SK-N-SH (cell line): ENCODE measurements at regions not wholly inside any gene's neighbourhood (a gene's known extent, or its start where the extent isn't known, plus 50 kb on each side); places are given as distances from the start of the nearest gene placed in this dataset.

Experiments
- CTCF ChIA-PET: fragments of 300-600, 350-600 bp; formaldehyde crosslinking; extraction: SDS; loops from one replicate; lab custom pipeline; 2021; lab: Yijun Ruan, JAX
- POLR2A ChIA-PET: fragments of 350-600 bp; sonication (Branson Sonifier 250); formaldehyde crosslinking; extraction: SDS; loops from one replicate; lab custom pipeline; 2020; ENCODE audit warnings: antibody characterized with exemption, inconsistent platforms; lab: Yijun Ruan, JAX
- DNase-seq: peaks from one replicate; pipeline ENCODE4 v3.0.0; 2012
- H2AFZ ChIP-seq: fragments of 200-600 bp; sonication (generic); 2 replicates; pipeline ENCODE4 v1.8.1; 2016; ENCODE audit warnings: antibody characterized with exemption, mild to moderate bottlenecking, low read depth
- H3F3A ChIP-seq: fragments of 200-600 bp; sonication (generic); replicated peaks from 2 replicates; pipeline ENCODE3; 2016; ENCODE audit warnings: antibody characterized with exemption, mild to moderate bottlenecking; ENCODE audit not compliant: insufficient read depth
- H3K27ac ChIP-seq, 2 experiments: fragments of 200-500 bp in 1 of 2; fragments of 200-600 bp in 1 of 2; sonication (Bioruptor generic) in 1 of 2; sonication (generic), shearing (Covaris generic) in 1 of 2; 2 replicates each; pipeline versions ENCODE4 v1.5.1 to v1.6.1; 2014 to 2016; ENCODE audit warnings: low read depth in 2 of 2, inconsistent platforms in 1 of 2, low read length in 1 of 2, mild to moderate bottlenecking in 1 of 2, mixed read lengths in 1 of 2
- H3K27me3 ChIP-seq: fragments of 200-600 bp; sonication (generic), shearing (Covaris generic); 2 replicates; pipeline ENCODE4 v1.6.1; 2016; ENCODE audit warnings: mixed run types; ENCODE audit not compliant: insufficient read depth
- H3K36me3 ChIP-seq, 2 experiments: fragments of 200-500 bp in 1 of 2; fragments of 200-600 bp in 1 of 2; sonication (Bioruptor generic) in 1 of 2; sonication (generic) in 1 of 2; replicated peaks in 1 of 2; 2 replicates each; pipeline versions ENCODE3 to v1.5.1; 2014 to 2016; ENCODE audit warnings: low read length in 1 of 2, mild to moderate bottlenecking in 1 of 2; ENCODE audit not compliant: insufficient read depth in 2 of 2, control insufficient read depth in 1 of 2
- H3K4me1 ChIP-seq, 2 experiments: fragments of 200-500 bp in 1 of 2; fragments of 200-600 bp in 1 of 2; sonication (Bioruptor generic) in 1 of 2; sonication (generic), shearing (Covaris generic) in 1 of 2; 2 replicates each; pipeline versions ENCODE4 v1.5.1 to v1.6.1; 2014 to 2016; ENCODE audit warnings: low read depth in 1 of 2, low read length in 1 of 2, mixed run types in 1 of 2; ENCODE audit not compliant: insufficient read depth in 2 of 2, control insufficient read depth in 1 of 2
- H3K4me2 ChIP-seq: fragments of 200-600 bp; sonication (generic), shearing (Covaris generic); 2 replicates; pipeline ENCODE4 v1.6.1; 2017; ENCODE audit warnings: mixed run types
- H3K4me3 ChIP-seq, 2 experiments: fragments of 200-500 bp in 1 of 2; fragments of 200-600 bp in 1 of 2; sonication (Bioruptor generic) in 1 of 2; sonication (generic), shearing (Covaris generic) in 1 of 2; 2 replicates each; pipeline versions ENCODE4 v1.5.1 to v1.8.1; 2014 to 2016; ENCODE audit warnings: low read depth in 2 of 2, inconsistent platforms in 1 of 2, low read length in 1 of 2, mild to moderate bottlenecking in 1 of 2, mixed read lengths in 1 of 2, moderate library complexity in 1 of 2
- H3K79me2 ChIP-seq: fragments of 200-600 bp; sonication (generic); 2 replicates; pipeline ENCODE4 v1.8.1; 2017; ENCODE audit warnings: mild to moderate bottlenecking; ENCODE audit not compliant: insufficient read depth
- H3K9ac ChIP-seq: fragments of 200-600 bp; sonication (generic); 2 replicates; pipeline ENCODE4 v1.6.1; 2017; ENCODE audit warnings: mixed run types
- H3K9me2 ChIP-seq: fragments of 200-600 bp; sonication (generic); 2 replicates; pipeline ENCODE4 v1.6.1; 2017; ENCODE audit warnings: mixed run types
- H3K9me3 ChIP-seq: fragments of 200-600 bp; sonication (generic); 2 replicates; pipeline ENCODE4 v1.6.1; 2017; ENCODE audit warnings: mixed run types, mild to moderate bottlenecking, moderate library complexity
- H4K20me1 ChIP-seq: fragments of 200-600 bp; sonication (generic); 2 replicates; pipeline ENCODE4 v1.6.1; 2017; ENCODE audit warnings: mild to moderate bottlenecking, mixed run types; ENCODE audit not compliant: insufficient read depth
- CHD2 ChIP-seq: fragments of 150-350 bp; IDR thresholded peaks from 2 replicates; pipeline ENCODE4 v1.6.1; 2018; ENCODE audit warnings: low read length; ENCODE audit not compliant: partially characterized antibody
- CTCF ChIP-seq: fragments of 200-600 bp; sonication (generic); IDR thresholded peaks from 2 replicates; pipeline ENCODE4 v1.6.1; 2017; ENCODE audit warnings: antibody characterized with exemption, mild to moderate bottlenecking, moderate library complexity
- EZH2phosphoT487 ChIP-seq: fragments of 200-600 bp; sonication (generic); IDR thresholded peaks from 2 replicates; pipeline ENCODE4 v1.6.1; 2017; ENCODE audit warnings: low read depth, mixed run types, mild to moderate bottlenecking, antibody characterized with exemption, moderate library complexity, borderline replicate concordance
- FOXJ3 ChIP-seq: sonication (generic); formaldehyde crosslinking; IDR thresholded peaks from 2 replicates; pipeline ENCODE4 v1.5.1; 2020; ENCODE audit warnings: mild to moderate bottlenecking, missing genetic modification reagents
- FOXM1 ChIP-seq: IDR thresholded peaks from 2 replicates; pipeline ENCODE4 v1.4.0; 2012; ENCODE audit warnings: low read depth, mild to moderate bottlenecking
- GATA2 ChIP-seq: sonication (generic); formaldehyde crosslinking; IDR thresholded peaks from 2 replicates; pipeline ENCODE4 v1.5.0; 2020; ENCODE audit warnings: mild to moderate bottlenecking, missing genetic modification reagents
- JUND ChIP-seq: IDR thresholded peaks from 2 replicates; pipeline ENCODE4 v1.4.0; 2012
- NFIC ChIP-seq: IDR thresholded peaks from 2 replicates; pipeline ENCODE4 v1.4.0; 2012; ENCODE audit warnings: borderline replicate concordance
- NRF1 ChIP-seq: IDR thresholded peaks from 2 replicates; pipeline ENCODE4 v1.6.1; 2012; ENCODE audit warnings: low read depth, mild to moderate bottlenecking, low read length
- POLR2AphosphoS5 ChIP-seq: IDR thresholded peaks from 2 replicates; pipeline ENCODE4 v1.6.1; 2012; ENCODE audit warnings: low read depth, low read length
- RAD21 ChIP-seq: IDR thresholded peaks from 2 replicates; pipeline ENCODE4 v1.6.1; 2012; ENCODE audit warnings: mild to moderate bottlenecking, low read length
- RCOR1 ChIP-seq: fragments of 150-350 bp; IDR thresholded peaks from 2 replicates; pipeline ENCODE4 v1.6.1; 2017; ENCODE audit warnings: antibody characterized with exemption, low read length
- RFX5 ChIP-seq: IDR thresholded peaks from 2 replicates; pipeline ENCODE4 v1.6.1; 2012; ENCODE audit warnings: mild to moderate bottlenecking, improper control_type of control experiment, low read length
- SIN3A ChIP-seq: IDR thresholded peaks from 2 replicates; pipeline ENCODE4 v1.6.1; 2012; ENCODE audit warnings: low read depth, mild to moderate bottlenecking, low read length, moderate library complexity, borderline replicate concordance
- TCF12 ChIP-seq: IDR thresholded peaks from 2 replicates; pipeline ENCODE4 v1.4.0; 2012
- TEAD4 ChIP-seq: IDR thresholded peaks from 2 replicates; pipeline ENCODE4 v1.4.0; 2012; ENCODE audit warnings: mild to moderate bottlenecking, borderline replicate concordance; ENCODE audit not compliant: insufficient read depth
- YY1 ChIP-seq: IDR thresholded peaks from 2 replicates; pipeline ENCODE4 v1.4.0; 2012; ENCODE audit warnings: low read depth, mild to moderate bottlenecking
- WGBS: methylation state at CpG from one replicate; pipeline ENCODE4 v1.1.6; 2017; ENCODE audit warnings: low lambda C conversion rate; 5-methylcytosine and 5-hydroxymethylcytosine counted together
- TF ChIP-seq, protein P1 (sequence below): IDR thresholded peaks from 2 replicates; pipeline ENCODE4 v1.4.0; 2012; ENCODE audit warnings: low read depth, borderline replicate concordance
- TF ChIP-seq, protein P2 (sequence below): IDR thresholded peaks from 2 replicates; pipeline ENCODE4 v1.4.0; 2012; ENCODE audit warnings: low read depth

DNA sequence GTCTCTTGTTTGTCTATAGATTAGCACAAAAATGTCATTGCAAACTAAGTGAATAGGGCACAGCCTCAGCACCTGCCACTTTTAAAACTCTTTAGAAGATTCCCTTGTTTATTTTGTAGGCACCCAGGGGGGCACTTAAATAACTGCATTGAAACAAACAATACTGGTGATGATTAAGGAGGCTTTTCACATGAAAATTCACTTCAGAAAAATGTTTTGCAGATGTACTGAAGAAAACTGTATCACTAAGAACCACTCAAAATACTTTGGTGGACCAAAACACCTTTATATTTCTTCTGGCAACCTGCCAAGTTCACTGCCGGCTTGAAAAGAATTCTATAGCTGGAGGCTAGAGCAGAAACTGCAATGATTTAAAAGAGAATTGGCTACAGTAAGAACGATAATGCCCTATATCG, 281.5 kb downstream of the TOX3 start:
- no peak overlapping the region for H2AFZ ChIP-seq
- H3K9me3 ChIP-seq, result no peaks in the 10 kb centered on the region
- no peak overlapping the region for H3K9ac ChIP-seq
- POLR2A ChIA-PET, result no interaction called here
- H3K4me2 ChIP-seq, result no peak overlapping the region
- no peaks in the 10 kb centered on the region for H3K4me1 ChIP-seq
- H3K9me2 ChIP-seq, result no peaks in the 10 kb centered on the region
- no peaks in the 10 kb centered on the region for H3K79me2 ChIP-seq
- H3K27me3 ChIP-seq, result no peaks in the 10 kb centered on the region
- WGBS, result 9% methylated on average over 3 of the region's 3 CpGs
- H3F3A ChIP-seq, result no peaks in the 10 kb centered on the region
- H3K4me3 ChIP-seq, result no peak overlapping the region
- no peak for DNase-seq
- CTCF ChIA-PET, result no interaction called here
- H3K36me3 ChIP-seq, result no peaks in the 10 kb centered on the region
- H4K20me1 ChIP-seq, result no peaks in the 10 kb centered on the region
- no peak overlapping the region for H3K27ac ChIP-seq
- TF ChIP-seq TEAD4 (no peak), YY1 (no peak), TCF12 (no peak), NRF1 (no peak), NFIC (no peak), SIN3A (no peak), GATA2 (CRISPR knock-in tag) (no peak), RFX5 (no peak), FOXM1 (no peak), FOXJ3 (CRISPR knock-in tag) (no peak), JUND (no peak), POLR2AphosphoS5 (no peak)
- TF ChIP-seq, protein P1, sequence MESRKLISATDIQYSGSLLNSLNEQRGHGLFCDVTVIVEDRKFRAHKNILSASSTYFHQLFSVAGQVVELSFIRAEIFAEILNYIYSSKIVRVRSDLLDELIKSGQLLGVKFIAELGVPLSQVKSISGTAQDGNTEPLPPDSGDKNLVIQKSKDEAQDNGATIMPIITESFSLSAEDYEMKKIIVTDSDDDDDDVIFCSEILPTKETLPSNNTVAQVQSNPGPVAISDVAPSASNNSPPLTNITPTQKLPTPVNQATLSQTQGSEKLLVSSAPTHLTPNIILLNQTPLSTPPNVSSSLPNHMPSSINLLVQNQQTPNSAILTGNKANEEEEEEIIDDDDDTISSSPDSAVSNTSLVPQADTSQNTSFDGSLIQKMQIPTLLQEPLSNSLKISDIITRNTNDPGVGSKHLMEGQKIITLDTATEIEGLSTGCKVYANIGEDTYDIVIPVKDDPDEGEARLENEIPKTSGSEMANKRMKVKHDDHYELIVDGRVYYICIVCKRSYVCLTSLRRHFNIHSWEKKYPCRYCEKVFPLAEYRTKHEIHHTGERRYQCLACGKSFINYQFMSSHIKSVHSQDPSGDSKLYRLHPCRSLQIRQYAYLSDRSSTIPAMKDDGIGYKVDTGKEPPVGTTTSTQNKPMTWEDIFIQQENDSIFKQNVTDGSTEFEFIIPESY, result no peak

GRCh38 chr16:52257534-52257933, 289.4 kb downstream of the TOX3 start:
- H3K27me3 ChIP-seq, result no peaks in the 10 kb centered on the region
- no peaks in the 10 kb centered on the region for H3F3A ChIP-seq
- no peaks in the 10 kb centered on the region for H4K20me1 ChIP-seq
- H3K4me3 ChIP-seq, result no peak overlapping the region
- no peaks in the 10 kb centered on the region for H3K36me3 ChIP-seq
- TF ChIP-seq POLR2AphosphoS5 (no peak), RCOR1 (no peak), YY1 (no peak), RAD21 (no peak), TEAD4 (no peak), CTCF (no peak), EZH2phosphoT487 (no peak), CHD2 (no peak)
- TF ChIP-seq, protein P2, sequence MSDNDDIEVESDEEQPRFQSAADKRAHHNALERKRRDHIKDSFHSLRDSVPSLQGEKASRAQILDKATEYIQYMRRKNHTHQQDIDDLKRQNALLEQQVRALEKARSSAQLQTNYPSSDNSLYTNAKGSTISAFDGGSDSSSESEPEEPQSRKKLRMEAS, result no peak
- TF ChIP-seq, all 33 proteins: peak for 0
- no peak overlapping the region for H3K27ac ChIP-seq
- no peak overlapping the region for H3K4me2 ChIP-seq
- no peak overlapping the region for H2AFZ ChIP-seq
- DNase-seq, result no peak
- ChIA-PET CTCF (no interaction called here), POLR2A (no interaction called here)
- H3K79me2 ChIP-seq, result no peaks in the 10 kb centered on the region
- H3K9me3 ChIP-seq, result no peaks in the 10 kb centered on the region
- no peaks in the 10 kb centered on the region; a peak in 1 of 4 replicates for H3K4me1 ChIP-seq
- 25% methylated on average over 1 of the region's 1 CpG for WGBS
- H3K9ac ChIP-seq, result no peak overlapping the region
- no peaks in the 10 kb centered on the region for H3K9me2 ChIP-seq
